ENCODE measurements at regions not wholly inside any gene's neighbourhood (a gene's known extent, or its start where the extent isn't known, plus 50 kb on each side); places are given as distances from the start of the nearest gene placed in this dataset.

DNA sequence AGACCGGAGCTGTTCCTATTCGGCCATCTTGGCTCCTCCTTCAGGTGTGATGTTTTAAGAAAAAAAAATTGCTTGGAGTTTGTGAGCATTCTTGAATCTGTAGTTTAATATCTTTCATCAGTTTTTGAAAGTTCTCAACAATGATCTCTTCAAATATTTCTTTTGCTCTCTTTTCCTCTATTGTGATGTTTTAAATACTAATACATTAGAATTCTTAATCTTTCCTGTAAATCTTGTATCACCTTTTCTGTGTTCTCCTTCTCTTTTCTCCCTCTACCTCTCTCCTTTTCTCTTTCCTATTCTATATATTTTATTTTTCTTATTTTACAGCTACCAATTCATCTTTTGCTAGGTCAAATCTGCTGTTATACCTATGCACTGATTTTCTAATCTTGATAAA is 212.3 kb downstream of the RPS12 start:
- H3K4me1 ChIP-seq = no peaks in the 10 kb centered on the region
- no peaks in the 10 kb centered on the region for H3K36me3 ChIP-seq
- peaks cover 0 to 11% (median 0%) of the 10 kb centered on the region in 8 donors for H3K9me3 ChIP-seq
- no peaks in the 10 kb centered on the region for H3K27me3 ChIP-seq (replicated peaks in 1 of 7)
- TF ChIP-seq POLR2AphosphoS5 (IDR thresholded peaks at IDR 0.05) (no peak), POLR2A (IDR thresholded peaks at IDR 0.05) (no peak)
- TF ChIP-seq, protein P1, sequence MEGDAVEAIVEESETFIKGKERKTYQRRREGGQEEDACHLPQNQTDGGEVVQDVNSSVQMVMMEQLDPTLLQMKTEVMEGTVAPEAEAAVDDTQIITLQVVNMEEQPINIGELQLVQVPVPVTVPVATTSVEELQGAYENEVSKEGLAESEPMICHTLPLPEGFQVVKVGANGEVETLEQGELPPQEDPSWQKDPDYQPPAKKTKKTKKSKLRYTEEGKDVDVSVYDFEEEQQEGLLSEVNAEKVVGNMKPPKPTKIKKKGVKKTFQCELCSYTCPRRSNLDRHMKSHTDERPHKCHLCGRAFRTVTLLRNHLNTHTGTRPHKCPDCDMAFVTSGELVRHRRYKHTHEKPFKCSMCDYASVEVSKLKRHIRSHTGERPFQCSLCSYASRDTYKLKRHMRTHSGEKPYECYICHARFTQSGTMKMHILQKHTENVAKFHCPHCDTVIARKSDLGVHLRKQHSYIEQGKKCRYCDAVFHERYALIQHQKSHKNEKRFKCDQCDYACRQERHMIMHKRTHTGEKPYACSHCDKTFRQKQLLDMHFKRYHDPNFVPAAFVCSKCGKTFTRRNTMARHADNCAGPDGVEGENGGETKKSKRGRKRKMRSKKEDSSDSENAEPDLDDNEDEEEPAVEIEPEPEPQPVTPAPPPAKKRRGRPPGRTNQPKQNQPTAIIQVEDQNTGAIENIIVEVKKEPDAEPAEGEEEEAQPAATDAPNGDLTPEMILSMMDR (IDR thresholded peaks at IDR 0.05 in 8 of 11, conservative IDR thresholded peaks at IDR 0.05 in 3 of 11) = no peak
- H3K4me3 ChIP-seq = no peak overlapping the region
- no peak for DNase-seq
- no peak overlapping the region for H3K27ac ChIP-seq
- intact Hi-C loops (cut with DNase I; ENCODE audit: low total_unique reads) = no loop called here
- WGBS, 5 donors = 93 to 100% (median 98%) methylated on average over 2 of the region's 2 CpGs; no CpG with 5 or more reads in 2 of the 5 donors

DNA sequence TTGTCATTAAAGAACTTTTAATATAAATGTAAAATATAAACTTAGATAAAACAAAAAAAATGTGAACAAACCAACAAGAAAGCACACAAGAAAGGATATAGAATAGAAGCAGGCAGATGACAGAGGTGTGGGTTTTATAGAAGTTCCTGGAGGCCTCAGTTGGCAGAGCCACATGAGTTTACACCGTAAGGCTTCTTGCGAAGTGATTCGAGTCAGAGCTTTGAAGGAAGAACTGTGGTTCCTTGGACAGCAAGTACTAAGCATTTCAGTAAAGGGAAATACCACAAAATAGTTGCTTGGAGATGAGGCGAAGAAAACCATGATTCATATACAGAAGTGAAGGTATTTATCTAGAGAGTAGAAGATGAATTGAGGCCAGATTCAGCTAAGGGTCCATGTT is 207.9 kb upstream of the EYA4 start:
- Histone ChIP-seq H3K9me3 (no peaks in the 10 kb centered on the region), H3K4me1 (no peaks in the 10 kb centered on the region), H3K36me3 (no peaks in the 10 kb centered on the region), H3K27ac (no peak overlapping the region), H3K27me3 (replicated peaks in 1 of 7) (no peaks in the 10 kb centered on the region), H3K4me3 (no peak overlapping the region)
- no peak for DNase-seq
- no peak for TF ChIP-seq POLR2A (IDR thresholded peaks at IDR 0.05)
- TF ChIP-seq POLR2AphosphoS5 (IDR thresholded peaks at IDR 0.05) = no peak
- TF ChIP-seq, protein P1 (IDR thresholded peaks at IDR 0.05 in 8 of 11, conservative IDR thresholded peaks at IDR 0.05 in 3 of 11) = no peak
- WGBS, 5 donors = 81 to 92% (median 89%) methylated on average over 4 of the region's 4 CpGs
- intact Hi-C loops (cut with DNase I; ENCODE audit: low total_unique reads) = no loop called here

DNA sequence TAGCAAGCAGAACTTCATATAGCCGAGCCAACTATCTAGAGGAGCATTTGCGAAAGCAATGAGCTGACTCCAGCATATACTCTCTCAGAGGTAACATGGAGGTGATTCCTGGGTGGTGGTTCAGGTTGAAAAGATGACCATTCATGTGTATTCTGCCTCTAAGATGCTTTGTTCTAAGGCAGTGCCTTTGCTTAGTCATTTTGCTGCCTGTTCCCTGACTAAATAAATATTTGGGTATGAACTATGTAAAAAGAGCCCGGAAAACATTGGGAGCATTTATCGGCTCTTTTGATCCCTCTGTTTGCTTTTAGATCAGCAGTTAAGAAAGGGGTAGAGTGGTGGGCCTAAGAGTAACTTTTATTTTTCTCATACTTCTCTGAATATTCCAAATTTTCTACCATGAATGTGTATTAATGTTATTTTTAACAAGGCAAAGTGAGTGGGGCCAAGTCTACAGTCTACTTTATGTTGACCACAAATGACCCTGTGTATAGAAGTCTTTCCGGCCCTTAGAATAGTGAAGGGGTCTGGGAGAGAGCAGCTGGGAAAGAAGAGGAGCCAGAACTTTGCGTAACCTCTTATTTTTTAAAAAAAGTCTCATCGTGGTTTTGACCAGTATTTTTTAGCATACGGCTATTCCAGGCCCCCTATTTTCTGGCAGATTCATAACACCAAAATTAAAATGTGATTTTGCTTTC is 206.5 kb upstream of the EYA4 start:
- H3K9me3 ChIP-seq = no peaks in the 10 kb centered on the region
- peaks cover 0 to 9% (median 0%) of the 10 kb centered on the region in 7 donors for H3K27me3 ChIP-seq (replicated peaks in 1 of 7)
- no peak overlapping the region for H3K4me3 ChIP-seq
- H3K4me1 ChIP-seq = no peaks in the 10 kb centered on the region
- intact Hi-C loops (cut with DNase I; ENCODE audit: low total_unique reads) = no loop called here
- WGBS, 5 donors = 85 to 88% (median 86%) methylated on average over 8 of the region's 8 CpGs
- TF ChIP-seq POLR2A (IDR thresholded peaks at IDR 0.05) (no peak), POLR2AphosphoS5 (IDR thresholded peaks at IDR 0.05) (no peak)
- TF ChIP-seq, protein P1 (IDR thresholded peaks at IDR 0.05 in 8 of 11, conservative IDR thresholded peaks at IDR 0.05 in 3 of 11) = no peak
- no peak overlapping the region for H3K27ac ChIP-seq
- no peaks in the 10 kb centered on the region for H3K36me3 ChIP-seq
- DNase-seq = no peak

DNA sequence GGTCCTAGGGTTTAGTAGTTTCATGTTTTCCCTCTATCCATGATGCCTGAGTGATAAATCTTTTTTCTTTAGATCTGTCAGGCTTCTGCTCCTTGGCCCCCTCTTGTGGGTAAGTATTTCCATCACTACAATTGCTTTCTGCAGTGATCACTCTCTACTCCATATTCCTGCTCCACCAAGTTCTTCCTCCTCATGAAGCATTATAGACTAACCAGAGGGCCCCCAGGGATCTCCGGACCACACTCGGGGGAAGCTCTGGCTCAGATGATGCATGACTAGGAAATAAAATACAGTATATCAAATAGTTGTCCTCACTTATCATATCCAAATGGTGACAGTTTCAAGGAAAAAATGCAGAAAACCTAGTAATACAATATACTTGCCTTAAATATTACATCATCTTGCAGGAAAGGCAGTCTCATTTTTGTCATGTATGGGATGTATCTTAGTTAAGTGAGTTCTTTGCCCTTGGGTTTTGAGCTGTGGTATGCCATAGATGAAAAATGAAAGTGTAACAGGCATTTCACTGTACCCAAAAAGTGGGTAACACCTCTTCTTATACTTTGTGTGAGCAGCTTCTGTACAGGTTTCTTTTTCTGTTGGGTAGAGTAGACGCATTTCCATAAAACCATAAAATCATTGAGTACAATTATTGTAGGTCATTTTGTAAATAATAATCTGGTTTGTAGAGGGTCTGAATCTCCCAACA is 200.9 kb upstream of the EYA4 start:
- H3K36me3 ChIP-seq = no peaks in the 10 kb centered on the region
- no peaks in the 10 kb centered on the region for H3K9me3 ChIP-seq
- H3K27ac ChIP-seq = no peak overlapping the region
- intact Hi-C loops (cut with DNase I; ENCODE audit: low total_unique reads) = no loop called here
- H3K27me3 ChIP-seq (replicated peaks in 1 of 7) = peaks cover 0 to 9% (median 0%) of the 10 kb centered on the region in 7 donors
- TF ChIP-seq, protein P1 (IDR thresholded peaks at IDR 0.05 in 8 of 11, conservative IDR thresholded peaks at IDR 0.05 in 3 of 11) = peak in 4 of 11 experiments; percentile 5 to 28 (median 16)
- no peak for TF ChIP-seq POLR2A (IDR thresholded peaks at IDR 0.05)
- H3K4me1 ChIP-seq = no peaks in the 10 kb centered on the region
- DNase-seq = no peak
- no peak overlapping the region for H3K4me3 ChIP-seq
- WGBS, 5 donors = 76 to 84% (median 81%) methylated on average over 3 of the region's 3 CpGs

Measured in spleen (tissue), 11 donors.